ENCODE measurements at regions not wholly inside any gene's neighbourhood (a gene's known extent, or its start where the extent isn't known, plus 50 kb on each side); places are given as distances from the start of the nearest gene placed in this dataset.

GRCh38 chr7:94261067-94261466 lies 133.6 kb upstream of the COL1A2 start (continued):
- TF ChIP-seq CHD7 (IDR thresholded peaks at IDR 0.05; ENCODE audit: insufficient replicate concordance, low read length) (no peak), ASH2L (IDR thresholded peaks at IDR 0.05; ENCODE audit: low read length) (no peak), TEAD4 (IDR thresholded peaks at IDR 0.05; ENCODE audit: low read depth, low read length) (no peak), HDAC6 (IDR thresholded peaks at IDR 0.05; ENCODE audit: low read depth, low read length) (no peak), CTBP2 (IDR thresholded peaks at IDR 0.05; ENCODE audit: borderline replicate concordance, insufficient read depth, insufficient read length, low read length) (no peak)

All from H1 (cell line).